ELR (cell line): ENCODE measurements at regions not wholly inside any gene's neighbourhood (a gene's known extent, or its start where the extent isn't known, plus 50 kb on each side); places are given as distances from the start of the nearest gene placed in this dataset.

Source experiments
- DNase-seq: peaks from one replicate; pipeline ENCODE4 v3.0.0-alpha.2; 2015; ENCODE audit warnings: low read depth

DNA sequence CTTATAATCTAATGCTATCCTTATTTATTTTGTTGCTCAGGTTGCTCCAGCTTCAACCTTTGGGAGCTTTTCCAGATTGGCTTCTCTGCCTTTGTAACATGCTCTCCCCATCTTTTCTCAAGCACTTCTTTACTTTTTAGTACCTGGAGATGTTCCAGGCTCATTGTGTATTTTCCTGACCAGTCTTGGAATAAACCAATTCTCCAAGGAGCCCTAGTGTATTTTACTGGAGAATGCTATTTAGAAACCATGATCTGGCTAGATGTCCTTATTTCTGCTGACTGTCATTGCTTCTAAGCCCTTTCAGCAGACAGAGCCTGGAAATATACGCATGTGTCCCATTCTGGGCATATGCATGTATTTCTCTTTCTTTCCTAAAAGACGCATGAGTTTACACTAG, 95.7 kb downstream of the EMX2 start:
- no peak for DNase-seq

DNA sequence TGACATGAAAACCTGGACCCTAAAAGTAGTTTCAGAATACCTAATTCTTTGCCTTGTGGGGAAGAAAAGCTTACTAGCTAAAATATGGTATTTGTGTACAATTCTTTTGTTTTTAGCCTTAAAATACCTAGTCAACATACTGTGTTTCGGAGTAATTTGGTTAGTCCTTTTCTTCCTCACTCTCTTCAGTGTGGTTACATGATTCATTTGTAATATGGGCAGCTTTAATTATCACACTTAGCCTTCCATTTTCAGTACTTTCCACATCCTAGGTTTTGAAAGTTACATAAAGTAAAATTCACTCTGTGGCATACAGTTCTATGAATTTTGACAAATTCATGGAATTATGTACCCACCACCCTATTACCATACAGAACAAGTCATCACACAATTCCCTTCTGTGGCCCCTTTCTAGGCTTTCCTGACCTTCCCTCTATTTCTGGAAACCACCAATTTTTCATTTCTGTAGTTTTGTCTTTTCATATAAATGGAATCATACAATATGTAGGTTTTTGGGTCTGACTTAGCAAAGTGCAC, 96.2 kb downstream of the EMX2 start:
- DNase-seq = no peak

DNA sequence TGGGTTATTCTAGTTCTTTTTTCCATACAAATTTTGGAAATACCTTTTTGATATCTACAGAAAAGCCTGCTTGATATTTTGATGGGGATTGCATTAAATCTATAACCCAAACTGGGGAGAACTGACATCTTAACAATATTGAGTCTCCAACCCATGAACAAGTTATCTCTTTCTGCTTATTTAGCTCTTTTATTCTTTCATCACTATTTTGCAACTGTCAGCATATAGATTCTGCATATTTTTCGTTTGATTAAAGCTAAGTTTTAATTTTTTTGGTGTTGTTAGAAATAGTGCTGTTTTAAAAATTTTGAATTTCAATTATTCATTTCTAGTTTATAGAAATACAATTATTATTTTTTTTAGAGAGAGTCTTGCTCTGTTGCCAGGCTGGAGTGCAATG, 97.9 kb downstream of the EMX2 start:
- no peak for DNase-seq

DNA sequence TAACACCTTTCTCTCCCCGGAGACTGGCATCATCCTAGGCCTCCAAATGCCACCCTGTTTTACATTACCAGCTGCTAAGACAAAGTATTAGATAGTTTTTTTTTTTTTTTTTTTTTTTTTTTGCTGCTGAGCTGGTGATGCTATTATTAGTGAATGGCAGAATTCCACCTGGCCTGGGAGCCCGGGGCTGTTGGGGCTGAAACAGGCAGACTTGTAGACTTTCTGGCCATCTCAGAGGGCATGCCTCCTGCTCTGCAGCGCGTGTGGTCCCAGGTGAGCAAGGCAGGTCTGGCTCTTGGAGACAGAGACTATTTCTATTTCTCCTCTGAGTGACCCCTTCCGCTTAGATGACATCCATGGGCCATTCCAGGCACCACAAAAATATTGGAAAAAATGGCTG, 104.2 kb downstream of the EMX2 start:
- DNase-seq = no peak

DNA sequence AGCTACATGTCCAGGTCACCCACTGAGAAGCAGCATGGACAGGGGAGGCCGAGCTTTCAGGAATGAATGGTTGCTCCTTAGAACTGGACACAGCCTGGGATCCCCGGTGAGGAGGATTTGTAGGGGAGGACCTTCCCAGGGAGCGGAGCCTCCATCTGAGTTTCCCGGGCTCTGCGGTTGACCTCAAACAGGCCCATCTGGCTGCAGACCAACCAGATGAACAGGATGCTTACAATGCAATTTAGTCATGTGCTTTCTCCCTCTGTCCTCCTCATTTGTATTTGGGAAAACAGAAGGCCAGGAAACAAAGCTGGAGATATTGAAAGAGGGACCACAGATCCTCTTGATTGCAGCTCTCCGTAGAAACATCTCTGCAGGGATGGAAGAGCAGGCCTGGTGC, 104.8 kb downstream of the EMX2 start:
- no peak for DNase-seq

DNA sequence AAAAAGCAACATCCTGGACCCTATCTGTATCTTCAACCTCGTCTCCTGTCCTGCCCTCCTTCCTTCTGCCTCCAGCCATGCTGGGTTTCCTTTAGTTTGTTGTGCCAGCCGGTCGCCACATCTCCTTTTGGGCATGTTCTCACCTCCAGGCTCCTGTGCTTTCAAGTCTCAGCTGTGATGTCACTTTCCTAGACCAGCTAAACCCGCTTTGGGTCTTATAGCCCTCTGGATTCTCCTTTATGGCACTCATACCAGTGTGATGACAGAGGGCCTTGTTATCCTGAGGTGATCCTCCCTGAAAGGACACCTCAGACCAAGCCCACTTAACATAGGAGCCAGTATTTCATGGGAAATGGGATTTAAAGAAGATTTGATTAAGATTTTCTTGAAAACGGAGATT, 108.6 kb downstream of the EMX2 start:
- DNase-seq = no peak

DNA sequence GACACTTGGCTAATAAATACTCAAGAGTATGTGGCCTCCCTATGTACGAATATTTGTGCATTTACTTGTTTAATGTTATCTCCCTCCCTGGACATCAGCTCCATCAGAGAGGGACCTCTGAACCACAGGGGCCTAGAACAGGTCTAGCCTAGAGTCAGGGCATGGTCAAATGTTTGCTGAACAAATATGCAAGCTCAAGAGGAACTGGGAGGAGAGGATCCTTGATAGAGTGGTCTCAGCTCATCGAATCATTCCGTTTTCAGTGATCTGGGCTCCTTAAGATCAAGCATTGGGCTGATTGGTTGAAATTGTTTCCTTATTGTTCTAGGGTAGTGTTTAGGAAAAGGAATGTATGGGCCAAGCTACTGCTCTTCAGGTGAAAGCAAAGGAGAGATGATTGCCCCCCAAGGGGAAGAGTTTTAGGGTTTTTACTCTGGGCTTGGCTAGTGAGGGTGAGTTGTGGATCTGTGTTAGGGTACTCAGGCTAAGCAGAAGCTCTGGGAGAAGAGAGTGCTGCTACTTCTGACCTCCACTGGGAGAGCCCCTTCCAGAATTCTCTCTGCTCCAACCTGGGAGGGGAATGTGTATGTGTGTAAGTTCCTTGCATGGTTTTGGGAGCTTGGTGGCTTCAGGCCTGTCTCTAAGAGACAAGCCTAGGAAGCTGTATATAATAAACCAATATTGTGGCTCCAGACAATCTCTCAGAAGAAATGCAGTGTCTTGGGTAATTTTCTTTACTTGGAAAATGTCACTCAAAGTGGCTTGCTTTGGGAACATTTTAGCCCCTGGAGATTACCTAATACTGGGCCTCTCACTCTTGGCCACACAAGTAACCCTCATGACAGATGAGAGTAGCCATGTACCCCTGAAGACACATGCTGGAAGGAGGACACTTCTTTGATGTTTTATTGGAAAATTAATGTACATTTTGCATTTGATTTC, 110.0 kb downstream of the EMX2 start:
- peak; percentile 3 for DNase-seq

DNA sequence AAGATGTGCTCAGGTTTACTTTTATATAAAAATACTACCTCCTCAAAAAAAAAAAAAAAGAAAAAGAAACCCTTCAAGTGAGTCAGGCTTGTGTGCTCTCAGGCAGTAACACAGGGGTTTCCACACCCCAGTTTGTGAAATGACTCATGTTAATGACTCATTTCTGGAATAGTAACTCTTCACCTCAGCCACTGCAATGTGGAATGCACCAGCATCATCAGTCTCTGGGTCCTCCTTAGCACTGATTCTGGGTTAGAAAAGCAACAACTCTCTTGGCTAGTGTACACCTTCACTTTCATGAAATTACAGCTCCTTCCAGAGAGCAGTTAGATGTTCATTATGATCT, 110.6 kb downstream of the EMX2 start:
- peak; percentile 96 for DNase-seq

DNA sequence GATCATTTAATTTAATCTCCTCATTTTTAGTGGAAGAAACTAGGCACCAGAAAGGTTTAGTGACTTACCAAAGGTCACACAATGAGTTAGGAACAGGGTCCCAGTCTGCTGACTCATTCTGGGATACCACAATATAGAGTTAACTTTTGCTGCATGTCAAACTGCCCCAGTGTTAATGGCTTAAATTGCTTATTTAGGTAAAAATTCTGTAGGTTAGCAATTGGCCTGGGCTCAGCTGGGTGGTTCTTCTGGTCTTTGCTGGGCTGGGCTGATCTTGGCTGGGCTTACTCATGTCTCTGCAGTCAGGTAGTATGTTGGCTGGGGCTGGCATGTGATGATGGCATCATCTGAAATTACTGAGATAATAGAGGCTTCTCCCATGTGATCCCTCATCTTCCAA, 111.6 kb downstream of the EMX2 start:
- no peak for DNase-seq

DNA sequence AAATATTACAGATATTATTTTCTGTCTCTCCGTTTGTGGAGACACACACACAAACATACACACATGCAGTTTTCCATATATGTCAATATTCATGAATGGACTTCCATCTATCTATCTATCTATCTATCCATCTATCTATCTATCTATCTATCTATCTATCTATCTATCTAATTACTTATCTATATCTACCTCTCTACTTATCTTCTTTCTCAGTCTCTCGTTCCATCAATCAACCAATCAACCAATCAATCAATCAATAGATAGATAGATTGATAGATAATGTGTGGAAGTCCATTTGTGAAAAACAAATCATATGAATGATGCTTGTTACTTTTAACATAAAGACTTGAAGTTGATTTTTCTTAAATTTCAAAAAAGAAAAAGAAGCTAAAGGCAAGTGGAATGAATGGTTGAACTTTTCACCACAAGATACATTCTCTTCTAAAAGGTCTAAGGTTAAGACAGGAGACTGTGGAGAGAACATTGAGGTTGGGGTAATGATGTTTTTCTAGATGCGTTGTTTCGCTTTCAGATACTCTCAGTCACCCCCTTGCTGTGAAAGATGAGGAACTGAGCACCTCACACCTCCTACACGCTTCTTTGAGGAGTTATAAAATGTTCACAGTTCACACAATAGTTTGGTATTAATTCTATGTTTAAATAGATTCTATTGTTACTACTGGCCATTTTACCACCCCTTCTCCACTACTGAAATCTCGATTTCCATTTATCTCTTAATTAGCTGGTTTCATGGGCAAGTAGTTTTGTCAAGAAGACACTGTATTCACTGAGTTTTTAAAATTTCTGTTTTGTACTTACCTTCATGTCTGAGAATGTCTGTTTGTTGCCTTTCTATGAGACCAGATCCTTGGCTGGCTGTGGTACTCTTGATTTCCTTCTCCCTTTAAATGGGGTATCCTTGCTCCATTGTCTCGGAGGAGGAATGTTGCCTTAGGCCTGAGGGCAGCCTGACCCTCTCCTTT, 114.1 kb downstream of the EMX2 start:
- no peak for DNase-seq

DNA sequence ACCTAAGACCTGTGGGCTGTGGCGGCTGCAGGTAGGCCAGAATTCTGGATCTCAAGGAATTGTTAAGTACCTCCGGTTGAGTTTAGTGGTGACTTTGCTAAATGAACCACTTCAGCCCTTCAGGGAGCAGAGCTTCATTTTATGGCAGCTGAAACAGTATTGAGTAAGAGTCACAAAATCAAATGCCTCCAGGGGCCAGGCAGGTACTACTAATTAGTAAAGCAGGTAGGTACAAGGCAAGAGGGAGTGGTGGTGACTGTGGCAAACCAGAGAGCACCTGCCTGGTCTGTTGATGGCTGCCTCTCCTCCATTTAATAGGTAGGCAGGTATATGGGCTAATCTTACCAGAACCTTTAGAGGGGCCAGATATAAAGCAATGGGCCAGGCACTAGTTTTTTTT, 118.8 kb downstream of the EMX2 start:
- DNase-seq = no peak

DNA sequence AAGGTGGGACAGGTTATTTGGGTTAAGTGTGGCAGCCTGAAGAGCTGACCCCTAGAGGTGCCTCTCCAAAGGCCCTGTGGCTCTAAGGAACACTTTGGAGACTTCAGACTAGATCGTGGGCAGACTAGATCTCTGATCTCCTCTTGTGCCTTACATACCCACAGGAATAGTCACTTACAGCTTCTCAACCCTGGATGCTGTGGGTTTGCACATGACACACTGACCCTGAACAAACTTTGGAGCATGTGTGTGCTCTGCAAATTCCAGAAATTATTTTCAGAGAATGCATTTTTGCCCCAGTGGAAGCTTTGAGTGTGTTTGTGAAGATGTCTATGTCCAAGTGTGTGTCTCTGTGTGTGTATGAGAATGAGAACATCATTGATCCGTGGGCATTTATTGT, 119.6 kb downstream of the EMX2 start:
- peak; percentile 13 for DNase-seq

DNA sequence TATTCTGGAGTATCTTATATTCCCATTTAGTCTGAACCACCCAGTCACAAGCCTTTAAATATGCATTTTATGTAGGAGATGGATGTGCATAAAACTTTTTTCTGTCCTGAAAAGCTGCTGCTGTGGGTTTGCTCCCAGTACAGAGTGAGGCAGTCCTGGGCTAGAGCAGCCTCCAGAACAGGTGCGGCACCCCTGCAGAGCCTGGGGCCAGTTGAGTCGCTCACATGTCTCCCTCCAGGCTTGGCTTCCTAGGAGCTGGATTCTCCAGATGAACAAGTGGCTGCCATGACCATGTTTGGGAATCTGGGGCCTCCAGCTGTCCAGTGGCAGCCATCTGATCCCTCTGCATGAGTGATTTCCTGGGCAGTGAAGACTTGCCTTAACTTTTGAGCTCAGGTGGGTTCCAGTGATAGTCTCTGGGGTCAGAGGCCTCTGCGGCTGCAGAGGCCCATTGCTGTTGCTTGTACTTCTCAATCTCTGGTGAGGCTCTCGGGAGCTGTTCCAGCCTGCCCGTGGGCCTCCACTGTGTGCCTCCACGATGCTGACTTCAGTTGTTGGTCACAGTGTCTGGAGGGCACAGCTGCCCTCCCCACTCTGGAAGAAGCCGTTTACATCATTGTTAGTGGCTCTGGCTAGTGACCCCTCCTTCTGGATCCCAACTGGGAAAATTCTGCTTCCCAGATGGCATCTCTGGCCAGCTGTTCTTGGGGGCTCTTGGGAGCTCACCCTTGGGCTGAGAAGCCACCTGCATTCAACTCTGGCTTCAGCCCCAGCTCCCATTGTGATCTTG, 120.4 kb downstream of the EMX2 start:
- no peak for DNase-seq

DNA sequence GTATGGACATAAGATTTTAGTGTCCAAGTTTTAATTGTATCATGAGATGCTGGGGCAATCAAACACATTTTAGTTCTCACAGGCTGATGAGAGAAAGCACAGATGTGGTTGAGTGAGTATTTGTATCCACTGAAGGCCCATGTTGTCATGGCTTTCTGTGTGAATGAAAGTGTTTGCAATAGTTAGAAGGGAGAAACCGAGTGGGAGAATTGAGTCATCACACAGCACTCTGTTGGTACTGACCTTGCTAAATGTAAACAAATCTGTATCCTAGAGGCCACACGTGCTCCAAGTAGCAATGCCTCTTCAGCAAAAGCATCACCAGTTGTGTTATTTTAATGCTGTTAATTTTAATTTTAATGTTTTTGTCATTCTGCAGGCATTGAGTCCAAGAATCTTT, 121.2 kb downstream of the EMX2 start:
- peak; percentile 84 for DNase-seq

DNA sequence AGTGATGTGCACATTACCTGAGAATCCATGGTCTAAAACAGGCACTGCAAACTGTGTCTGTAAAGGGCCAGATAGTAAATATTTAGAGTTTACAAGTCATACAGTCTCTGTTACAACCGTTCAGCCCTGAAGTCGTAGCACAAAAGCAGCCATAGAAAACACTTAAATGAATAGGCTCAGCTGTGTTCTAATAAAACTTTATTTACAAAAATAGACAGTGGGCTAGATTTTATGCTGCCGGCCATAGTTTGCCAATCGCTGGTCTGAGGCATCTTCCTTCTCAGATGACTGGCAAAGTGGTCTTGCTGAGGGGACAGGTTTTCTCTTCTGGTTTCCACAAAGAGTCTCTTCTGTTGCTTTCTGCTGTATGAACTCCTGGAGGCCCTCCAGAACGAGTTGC, 121.7 kb downstream of the EMX2 start:
- DNase-seq = no peak

DNA sequence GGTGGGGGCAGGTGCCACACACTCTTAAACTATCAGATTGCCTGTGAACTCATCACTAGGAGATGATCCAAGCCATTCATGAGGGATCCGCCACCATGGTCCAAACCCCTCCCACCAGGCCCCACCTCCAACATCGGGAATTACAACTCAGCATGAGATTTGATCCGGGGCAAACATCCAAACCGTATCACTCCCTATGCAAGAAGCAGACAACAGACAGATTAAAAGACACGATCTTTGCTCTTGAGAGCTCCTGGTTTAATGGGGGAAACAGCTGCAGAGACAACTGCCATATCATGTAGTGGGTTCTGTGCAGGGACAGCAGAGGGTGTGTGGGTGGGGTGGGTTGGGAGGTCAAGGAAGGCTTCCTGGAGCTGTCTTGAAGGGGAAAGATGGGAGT, 123.6 kb downstream of the EMX2 start:
- no peak for DNase-seq

DNA sequence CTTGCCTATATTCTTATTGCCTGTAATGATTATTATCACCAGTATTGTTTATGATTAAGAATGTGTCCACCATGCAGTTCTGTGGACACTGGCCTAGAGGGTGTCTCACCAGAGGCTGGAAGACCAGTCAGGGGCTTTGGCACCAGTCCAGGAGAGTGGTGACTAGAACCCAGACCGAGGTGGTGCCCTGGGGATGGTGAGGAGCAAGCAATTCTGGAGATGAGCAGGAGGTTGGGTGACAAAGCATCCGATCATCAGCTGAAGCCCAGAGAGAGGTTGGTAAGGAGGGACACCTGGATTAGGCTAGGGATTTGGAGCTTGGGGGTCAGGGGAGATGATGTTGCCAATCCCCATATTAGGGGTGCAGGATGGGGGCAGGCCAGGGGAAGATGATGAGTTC, 124.4 kb downstream of the EMX2 start:
- DNase-seq = no peak

DNA sequence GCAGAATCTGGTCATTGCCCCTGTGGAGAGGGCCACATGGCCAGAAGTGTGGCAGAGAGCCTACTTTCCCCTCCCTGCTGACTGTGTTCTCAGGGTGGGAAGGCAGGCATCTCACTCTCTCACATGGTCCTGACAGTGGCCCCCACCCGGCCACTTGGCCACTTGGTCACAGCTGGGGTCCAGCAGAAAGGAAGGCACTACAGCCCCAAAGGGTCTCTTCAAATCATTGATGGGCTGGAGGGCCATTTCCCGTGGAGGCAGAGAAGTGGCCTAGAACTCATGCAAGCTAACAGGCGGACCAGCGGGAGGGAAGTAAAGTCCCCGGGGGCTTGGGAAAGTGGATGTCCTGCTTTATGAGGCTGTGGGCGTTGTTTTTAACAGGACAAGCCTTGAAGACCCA, 125.3 kb downstream of the EMX2 start:
- DNase-seq = no peak

DNA sequence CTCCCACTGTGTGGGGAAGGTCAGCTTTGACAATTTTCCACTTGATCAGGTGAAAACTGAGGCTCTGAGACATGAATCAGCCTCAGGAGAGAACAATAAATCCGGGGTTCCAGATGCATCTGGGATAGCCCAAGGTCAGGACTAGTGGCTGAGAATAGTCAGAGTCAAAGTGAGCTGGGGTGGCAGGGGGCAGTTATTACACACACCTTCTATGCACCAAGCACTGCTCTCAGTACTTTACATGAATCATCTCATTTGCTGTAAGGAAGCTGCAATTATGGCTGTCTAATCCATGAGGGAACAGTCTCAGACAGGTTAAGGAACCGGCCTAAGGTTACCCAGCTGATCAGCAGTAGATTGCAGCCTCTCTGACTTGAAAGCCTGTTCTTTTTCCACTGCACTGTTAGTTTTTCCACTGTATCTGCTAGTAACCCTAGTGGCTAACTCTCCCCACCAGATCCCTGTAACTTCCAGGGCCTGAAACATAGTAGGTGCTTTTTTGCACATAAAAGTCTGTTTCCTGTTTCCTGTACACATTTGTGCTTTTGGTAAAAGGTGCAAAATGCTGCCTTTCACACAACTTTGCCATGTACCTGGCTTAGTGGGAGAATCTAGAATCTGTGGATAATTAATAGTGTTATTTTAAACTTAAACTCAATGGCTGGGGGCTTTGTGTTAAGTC, 125.9 kb downstream of the EMX2 start:
- no peak for DNase-seq

DNA sequence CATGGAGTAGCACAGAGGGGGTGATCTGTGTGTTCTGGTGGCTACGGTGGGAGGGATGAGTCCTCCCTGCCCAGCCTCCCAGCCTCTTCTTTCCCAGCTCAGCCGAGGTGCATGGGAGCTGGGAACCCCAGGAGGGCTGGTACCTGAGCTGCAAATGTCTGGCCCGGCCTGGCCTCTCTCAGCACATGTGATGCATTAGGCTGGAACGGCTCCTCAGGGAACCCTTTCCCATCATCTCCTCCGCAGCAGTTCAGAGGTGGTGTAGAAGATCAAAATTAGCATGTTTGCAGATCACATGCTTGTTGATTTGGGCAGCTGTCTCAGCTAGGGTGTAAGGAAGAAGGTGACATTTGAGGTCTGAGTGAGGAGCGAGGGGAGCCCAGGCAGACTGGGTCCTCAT, 126.6 kb downstream of the EMX2 start:
- no peak for DNase-seq

DNA sequence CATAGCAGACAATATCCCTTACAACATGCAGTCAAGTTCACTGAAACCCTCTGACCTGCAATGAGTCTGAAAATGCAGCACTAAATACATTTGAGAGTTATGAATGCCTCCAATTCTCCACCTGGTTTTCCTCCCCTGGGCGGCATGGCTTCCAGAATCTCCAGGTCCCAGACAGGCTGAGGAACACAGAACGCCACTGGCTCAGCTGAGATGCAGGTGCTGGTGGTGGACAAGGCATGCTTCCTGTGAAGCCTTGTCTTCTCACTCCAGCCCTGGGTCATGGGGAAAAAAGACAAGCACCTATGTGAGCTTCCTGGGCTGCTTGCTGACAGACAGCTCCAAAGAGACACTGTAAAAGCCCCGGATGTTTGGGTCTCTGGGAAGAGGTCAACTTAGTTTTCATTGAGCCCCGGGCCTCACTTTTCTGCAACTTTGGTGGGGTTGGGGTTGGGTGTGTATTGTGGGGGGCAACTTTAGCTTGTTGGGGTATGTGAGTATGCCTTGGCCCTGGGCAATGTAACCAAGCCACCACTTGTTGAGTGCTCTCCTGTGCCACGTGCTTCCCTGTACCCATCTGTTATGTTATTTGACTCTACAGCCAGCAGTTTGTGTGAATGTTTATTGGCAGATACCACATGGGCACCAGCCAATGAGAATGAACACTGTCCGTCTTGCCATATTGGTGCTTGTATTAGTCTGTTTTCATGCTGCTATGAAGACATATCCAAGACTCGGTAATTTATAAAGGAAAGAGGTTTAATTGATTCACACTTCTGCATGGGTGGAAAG, 127.8 kb downstream of the EMX2 start:
- DNase-seq = no peak
